SK-N-SH treated with all-trans-retinoic acid at 6 μM for 48 hours (cell line): ENCODE measurements at regions not wholly inside any gene's neighbourhood (a gene's known extent, or its start where the extent isn't known, plus 50 kb on each side); places are given as distances from the start of the nearest gene placed in this dataset.

Experiments
- ARNTL ChIP-seq: fragments of 450-650 bp; formaldehyde crosslinking; IDR thresholded peaks from 2 replicates; pipeline ENCODE4 v1.5.0; 2020; ENCODE audit warnings: low read depth, mild to moderate bottlenecking, moderate library complexity, borderline replicate concordance
- OSR1 ChIP-seq: fragments of 250-450 bp; sonication (Bioruptor Pico); IDR thresholded peaks from 2 replicates; pipeline ENCODE4 v1.8.0; 2022; ENCODE audit warnings: moderate library complexity, mild to moderate bottlenecking, inconsistent platforms
- PATZ1 ChIP-seq: fragments of 250-450 bp; sonication (Bioruptor Pico); IDR thresholded peaks from 2 replicates; pipeline ENCODE4 v1.8.0; 2020; ENCODE audit warnings: mild to moderate bottlenecking, moderate library complexity, borderline replicate concordance
- POU6F1 ChIP-seq: fragments of 250-450 bp; sonication (Bioruptor Pico); IDR thresholded peaks from 2 replicates; pipeline ENCODE4 v1.8.0; 2021; ENCODE audit warnings: low read depth, mild to moderate bottlenecking, moderate library complexity, borderline replicate concordance
- PPARA ChIP-seq: fragments of 250-450 bp; sonication (Bioruptor Pico); IDR thresholded peaks from 2 replicates; pipeline ENCODE4 v1.5.0; 2020; ENCODE audit warnings: mild to moderate bottlenecking, borderline replicate concordance
- RARB ChIP-seq: fragments of 250-450 bp; sonication (Bioruptor Pico); IDR thresholded peaks from 2 replicates; pipeline ENCODE4 v1.8.0; 2021; ENCODE audit warnings: mild to moderate bottlenecking, moderate library complexity
- SNAI2 ChIP-seq: fragments of 250-450 bp; sonication (Bioruptor Pico); IDR thresholded peaks from 2 replicates; pipeline ENCODE4 v1.5.0; 2020; ENCODE audit warnings: mild to moderate bottlenecking, moderate library complexity
- TOX ChIP-seq: fragments of 250-450 bp; sonication (Bioruptor Pico); IDR thresholded peaks from 2 replicates; pipeline ENCODE4 v1.8.0; 2021; ENCODE audit warnings: mild to moderate bottlenecking, moderate library complexity, borderline replicate concordance
- ZC3H10 ChIP-seq: fragments of 250-450 bp; sonication (Bioruptor Pico); IDR thresholded peaks from 2 replicates; pipeline ENCODE4 v1.5.1; 2021; ENCODE audit warnings: mild to moderate bottlenecking, moderate library complexity
- ZFP30 ChIP-seq: fragments of 450-650 bp; formaldehyde crosslinking; IDR thresholded peaks from 2 replicates; pipeline ENCODE4 v1.5.0; 2022; ENCODE audit warnings: mild to moderate bottlenecking, moderate library complexity
- ZNF565 ChIP-seq: fragments of 450-650 bp; formaldehyde crosslinking; conservative IDR thresholded peaks from 2 replicates; pipeline ENCODE4 v1.5.0; 2020; ENCODE audit warnings: low read depth, mild to moderate bottlenecking, moderate library complexity
- ZNF70 ChIP-seq: fragments of 450-650 bp; formaldehyde crosslinking; IDR thresholded peaks from 2 replicates; pipeline ENCODE4 v1.5.0; 2020; ENCODE audit warnings: mild to moderate bottlenecking, moderate library complexity
- TF ChIP-seq, protein P1 (sequence below): fragments of 250-450 bp; sonication (Bioruptor Pico); IDR thresholded peaks from 2 replicates; pipeline ENCODE4 v1.5.1; 2021; ENCODE audit warnings: mild to moderate bottlenecking, moderate library complexity

DNA sequence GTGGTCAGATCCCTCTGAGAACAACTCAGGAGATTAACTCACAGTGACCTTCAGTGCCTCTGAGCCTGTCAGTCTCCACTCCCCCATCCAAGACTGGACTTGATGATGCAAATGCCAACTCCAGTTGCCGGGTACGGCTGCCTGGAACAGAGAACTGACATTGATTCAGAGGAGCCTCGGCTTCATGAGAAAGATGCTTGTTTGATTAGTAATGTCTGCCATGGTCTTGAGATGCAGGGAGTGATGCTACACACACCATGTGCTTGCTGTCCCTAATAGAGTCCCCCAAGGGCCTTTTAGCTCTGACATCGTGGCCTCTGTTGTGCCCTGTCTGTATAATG is 51.8 kb upstream of the LRP8 start:
- TF ChIP-seq ZNF565 (CRISPR knock-in tag) (no peak), SNAI2 (CRISPR knock-in tag) (no peak), POU6F1 (CRISPR knock-in tag) (no peak), ARNTL (no peak), ZNF70 (CRISPR knock-in tag) (no peak), OSR1 (CRISPR knock-in tag) (no peak), PPARA (no peak), PATZ1 (CRISPR knock-in tag) (no peak), ZC3H10 (CRISPR knock-in tag) (no peak), ZFP30 (no peak), TOX (CRISPR knock-in tag) (no peak), RARB (CRISPR knock-in tag) (no peak)
- TF ChIP-seq, protein P1, sequence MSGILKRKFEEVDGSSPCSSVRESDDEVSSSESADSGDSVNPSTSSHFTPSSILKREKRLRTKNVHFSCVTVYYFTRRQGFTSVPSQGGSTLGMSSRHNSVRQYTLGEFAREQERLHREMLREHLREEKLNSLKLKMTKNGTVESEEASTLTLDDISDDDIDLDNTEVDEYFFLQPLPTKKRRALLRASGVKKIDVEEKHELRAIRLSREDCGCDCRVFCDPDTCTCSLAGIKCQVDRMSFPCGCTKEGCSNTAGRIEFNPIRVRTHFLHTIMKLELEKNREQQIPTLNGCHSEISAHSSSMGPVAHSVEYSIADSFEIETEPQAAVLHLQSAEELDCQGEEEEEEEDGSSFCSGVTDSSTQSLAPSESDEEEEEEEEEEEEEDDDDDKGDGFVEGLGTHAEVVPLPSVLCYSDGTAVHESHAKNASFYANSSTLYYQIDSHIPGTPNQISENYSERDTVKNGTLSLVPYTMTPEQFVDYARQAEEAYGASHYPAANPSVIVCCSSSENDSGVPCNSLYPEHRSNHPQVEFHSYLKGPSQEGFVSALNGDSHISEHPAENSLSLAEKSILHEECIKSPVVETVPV (CRISPR knock-in tag) = no peak
